Esophagus (tissue), 2 donors: ENCODE measurements at regions not wholly inside any gene's neighbourhood (a gene's known extent, or its start where the extent isn't known, plus 50 kb on each side); places are given as distances from the start of the nearest gene placed in this dataset.

Experiments
- H3K27ac ChIP-seq, 2 donors: one replicate each; pipeline ENCODE4 v1.5.1; 2013; ENCODE audit warnings: low read depth in 2 of 2, mild to moderate bottlenecking in 2 of 2, inconsistent platforms in 1 of 2, low read length in 1 of 2, moderate library complexity in 1 of 2
- H3K27me3 ChIP-seq, 2 donors: one replicate each; pipeline ENCODE4 v1.6.1; 2013; ENCODE audit warnings: low read length in 2 of 2, control low read depth in 1 of 2, mild to moderate bottlenecking in 1 of 2; ENCODE audit not compliant: insufficient read depth in 2 of 2, control insufficient read depth in 1 of 2
- H3K36me3 ChIP-seq, 2 donors: one replicate each; pipeline ENCODE4 v1.6.1; 2013; ENCODE audit warnings: low read length in 1 of 2; ENCODE audit not compliant: control insufficient read depth in 2 of 2, insufficient read depth in 2 of 2
- H3K4me1 ChIP-seq, 2 donors: one replicate each; pipeline ENCODE4 v1.6.1; 2013; ENCODE audit warnings: low read length in 1 of 2; ENCODE audit not compliant: control insufficient read depth in 2 of 2, insufficient read depth in 2 of 2
- H3K4me3 ChIP-seq, 2 donors: one replicate each; pipeline ENCODE4 v1.5.1; 2013; ENCODE audit warnings: low read length in 2 of 2, mild to moderate bottlenecking in 2 of 2, low read depth in 1 of 2, moderate library complexity in 1 of 2
- H3K9me3 ChIP-seq, 2 donors: one replicate each; pipeline ENCODE4 v1.6.1; 2013; ENCODE audit warnings: mild to moderate bottlenecking in 2 of 2, low read depth in 1 of 2, low read length in 1 of 2, moderate library complexity in 1 of 2; ENCODE audit not compliant: control insufficient read depth in 2 of 2, insufficient read depth in 1 of 2
- WGBS, 2 donors: extraction: QIAGEN DNeasy Blood & Tissue Kit; methylation state at CpG; one replicate each; pipeline ENCODE4 v1.1.7; 2013; 5-methylcytosine and 5-hydroxymethylcytosine counted together
- donor health status: healthy with polysubstance abuse.
- donor health status: Bipolar disorder and iron deficiency.

GRCh38 chr13:70923863-70924752, 815.9 kb upstream of the KLHL1 start:
- H3K36me3 ChIP-seq: no peaks in the 10 kb centered on the region
- H3K27me3 ChIP-seq: no peaks in the 10 kb centered on the region
- H3K4me3 ChIP-seq: no peak overlapping the region
- no peaks in the 10 kb centered on the region for H3K4me1 ChIP-seq
- peaks cover 2 to 10% of the 10 kb centered on the region in 2 donors for H3K9me3 ChIP-seq
- 84 to 91% methylated on average over 33 to 38 of the region's 38 CpGs for WGBS, 2 donors
- no peak overlapping the region for H3K27ac ChIP-seq

GRCh38 chr13:70911286-70911685, 803.0 kb upstream of the KLHL1 start:
- H3K9me3 ChIP-seq: no peaks in the 10 kb centered on the region
- no peaks in the 10 kb centered on the region for H3K4me1 ChIP-seq
- H3K36me3 ChIP-seq: no peaks in the 10 kb centered on the region
- no peaks in the 10 kb centered on the region for H3K27me3 ChIP-seq
- WGBS, 2 donors: 66 to 69% methylated on average over 1 of the region's 1 CpG
- no peak overlapping the region for H3K4me3 ChIP-seq
- H3K27ac ChIP-seq: no peak overlapping the region

GRCh38 chr13:70908795-70909194, 800.5 kb upstream of the KLHL1 start:
- Histone ChIP-seq H3K27me3 (no peaks in the 10 kb centered on the region), H3K4me1 (no peaks in the 10 kb centered on the region), H3K9me3 (no peaks in the 10 kb centered on the region), H3K27ac (no peak overlapping the region), H3K36me3 (no peaks in the 10 kb centered on the region), H3K4me3 (no peak overlapping the region)
- WGBS, 2 donors: 58 to 68% methylated on average over 3 of the region's 3 CpGs

GRCh38 chr13:70905035-70905434, 796.8 kb upstream of the KLHL1 start:
- H3K27ac ChIP-seq: no peak overlapping the region
- no peaks in the 10 kb centered on the region for H3K9me3 ChIP-seq
- WGBS, 2 donors: 5 to 13% methylated on average over 2 of the region's 2 CpGs
- no peaks in the 10 kb centered on the region for H3K27me3 ChIP-seq
- H3K36me3 ChIP-seq: no peaks in the 10 kb centered on the region
- H3K4me3 ChIP-seq: no peak overlapping the region
- no peaks in the 10 kb centered on the region for H3K4me1 ChIP-seq

GRCh38 chr13:70896136-70896535, 787.9 kb upstream of the KLHL1 start:
- H3K27me3 ChIP-seq: no peaks in the 10 kb centered on the region
- no peak overlapping the region for H3K27ac ChIP-seq
- H3K4me1 ChIP-seq: no peaks in the 10 kb centered on the region
- H3K9me3 ChIP-seq: no peaks in the 10 kb centered on the region
- no peak overlapping the region for H3K4me3 ChIP-seq
- no peaks in the 10 kb centered on the region for H3K36me3 ChIP-seq

- WGBS, 2 donors: 53 to 63% methylated on average over 3 of the region's 3 CpGs
- H3K27ac ChIP-seq: no peak overlapping the region
- no peaks in the 10 kb centered on the region for H3K27me3 ChIP-seq
- H3K4me3 ChIP-seq: no peak overlapping the region
- H3K9me3 ChIP-seq: no peaks in the 10 kb centered on the region
- H3K36me3 ChIP-seq: no peaks in the 10 kb centered on the region
- no peaks in the 10 kb centered on the region for H3K4me1 ChIP-seq
These were observed 787.3 kb upstream of the KLHL1 start for GRCh38 chr13:70895599-70895998.

GRCh38 chr13:70894258-70894657, 786.0 kb upstream of the KLHL1 start:
- no peaks in the 10 kb centered on the region for H3K4me1 ChIP-seq
- H3K27ac ChIP-seq: no peak overlapping the region
- no peaks in the 10 kb centered on the region for H3K36me3 ChIP-seq
- no peaks in the 10 kb centered on the region for H3K27me3 ChIP-seq
- no peak overlapping the region for H3K4me3 ChIP-seq
- WGBS, 2 donors: 83 to 84% methylated on average over 1 of the region's 1 CpG
- H3K9me3 ChIP-seq: no peaks in the 10 kb centered on the region

GRCh38 chr13:70893832-70894231, 785.6 kb upstream of the KLHL1 start:
- no peak overlapping the region for H3K4me3 ChIP-seq
- no peaks in the 10 kb centered on the region for H3K27me3 ChIP-seq
- WGBS, 2 donors: 47 to 50% methylated on average over 1 of the region's 1 CpG
- H3K27ac ChIP-seq: no peak overlapping the region
- no peaks in the 10 kb centered on the region for H3K4me1 ChIP-seq
- no peaks in the 10 kb centered on the region for H3K9me3 ChIP-seq
- H3K36me3 ChIP-seq: no peaks in the 10 kb centered on the region

- Histone ChIP-seq H3K36me3 (no peaks in the 10 kb centered on the region), H3K27me3 (no peaks in the 10 kb centered on the region), H3K27ac (no peak overlapping the region), H3K9me3 (no peaks in the 10 kb centered on the region), H3K4me1 (no peaks in the 10 kb centered on the region), H3K4me3 (no peak overlapping the region)
These were observed 782.0 kb upstream of the KLHL1 start for GRCh38 chr13:70890289-70890688.

GRCh38 chr13:70889163-70889562, 780.9 kb upstream of the KLHL1 start:
- H3K4me1 ChIP-seq: no peaks in the 10 kb centered on the region
- H3K36me3 ChIP-seq: no peaks in the 10 kb centered on the region
- no peak overlapping the region for H3K4me3 ChIP-seq
- H3K9me3 ChIP-seq: no peaks in the 10 kb centered on the region
- H3K27ac ChIP-seq: no peak overlapping the region
- no peaks in the 10 kb centered on the region for H3K27me3 ChIP-seq
- 77 to 79% methylated on average over 5 of the region's 5 CpGs for WGBS, 2 donors
